ENCODE measurements at regions not wholly inside any gene's neighbourhood (a gene's known extent, or its start where the extent isn't known, plus 50 kb on each side); places are given as distances from the start of the nearest gene placed in this dataset.

DNA sequence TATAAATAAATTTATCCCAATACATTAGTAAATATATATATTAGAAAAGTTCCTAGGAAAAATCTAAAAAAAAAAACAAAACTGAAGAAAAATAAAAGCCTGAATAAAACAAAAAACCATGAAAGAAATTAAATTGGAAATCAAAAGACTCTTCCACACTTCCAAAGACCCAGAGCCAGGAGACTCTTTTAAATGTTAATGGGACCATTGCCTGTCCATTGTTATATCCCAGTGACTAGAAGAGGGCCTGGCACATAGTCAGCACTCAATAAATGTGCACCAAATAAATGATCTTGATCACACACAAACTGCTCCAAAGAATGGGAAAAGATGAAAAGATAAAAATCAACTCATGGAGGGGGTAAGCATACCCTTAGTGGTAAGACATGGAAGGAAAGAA lies 51.3 kb upstream of the CLDN18 start:
- Histone ChIP-seq H3K27me3 (peaks cover 0 to 4% of the 10 kb centered on the region in 2 donors), H3K27ac (no peak overlapping the region), H3K4me1 (no peaks in the 10 kb centered on the region), H3K9me3 (peaks cover 0 to 1% of the 10 kb centered on the region in 2 donors), H3K36me3 (no peaks in the 10 kb centered on the region), H3K4me3 (no peak overlapping the region)
- TF ChIP-seq, protein P1, sequence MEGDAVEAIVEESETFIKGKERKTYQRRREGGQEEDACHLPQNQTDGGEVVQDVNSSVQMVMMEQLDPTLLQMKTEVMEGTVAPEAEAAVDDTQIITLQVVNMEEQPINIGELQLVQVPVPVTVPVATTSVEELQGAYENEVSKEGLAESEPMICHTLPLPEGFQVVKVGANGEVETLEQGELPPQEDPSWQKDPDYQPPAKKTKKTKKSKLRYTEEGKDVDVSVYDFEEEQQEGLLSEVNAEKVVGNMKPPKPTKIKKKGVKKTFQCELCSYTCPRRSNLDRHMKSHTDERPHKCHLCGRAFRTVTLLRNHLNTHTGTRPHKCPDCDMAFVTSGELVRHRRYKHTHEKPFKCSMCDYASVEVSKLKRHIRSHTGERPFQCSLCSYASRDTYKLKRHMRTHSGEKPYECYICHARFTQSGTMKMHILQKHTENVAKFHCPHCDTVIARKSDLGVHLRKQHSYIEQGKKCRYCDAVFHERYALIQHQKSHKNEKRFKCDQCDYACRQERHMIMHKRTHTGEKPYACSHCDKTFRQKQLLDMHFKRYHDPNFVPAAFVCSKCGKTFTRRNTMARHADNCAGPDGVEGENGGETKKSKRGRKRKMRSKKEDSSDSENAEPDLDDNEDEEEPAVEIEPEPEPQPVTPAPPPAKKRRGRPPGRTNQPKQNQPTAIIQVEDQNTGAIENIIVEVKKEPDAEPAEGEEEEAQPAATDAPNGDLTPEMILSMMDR (IDR thresholded peaks at IDR 0.05) = no peak
- DNase-seq = no peak
- ATAC-seq = no peak
- intact Hi-C loops (cut with DNase I) = no loop called here

Data from left lung (tissue), 4 donors.